GM10266 (cell line): ENCODE measurements at regions not wholly inside any gene's neighbourhood (a gene's known extent, or its start where the extent isn't known, plus 50 kb on each side); places are given as distances from the start of the nearest gene placed in this dataset.
"Not testable (repeated sequence)": the region's sequence is repeated elsewhere in the genome, so short reads cannot be mapped to it uniquely, and the experiment has no call there.

ENCODE experiments used
- DNase-seq: peaks from one replicate; pipeline ENCODE4 v3.0.0; 2012; ENCODE audit errors: extremely low spot score
- TF ChIP-seq, protein P1 (sequence below): IDR thresholded peaks from 2 replicates; pipeline ENCODE4 v1.5.1; 2012; ENCODE audit warnings: mild to moderate bottlenecking, low read depth; ENCODE audit not compliant: control insufficient read depth, insufficient read depth; ENCODE audit errors: missing control alignments

DNA sequence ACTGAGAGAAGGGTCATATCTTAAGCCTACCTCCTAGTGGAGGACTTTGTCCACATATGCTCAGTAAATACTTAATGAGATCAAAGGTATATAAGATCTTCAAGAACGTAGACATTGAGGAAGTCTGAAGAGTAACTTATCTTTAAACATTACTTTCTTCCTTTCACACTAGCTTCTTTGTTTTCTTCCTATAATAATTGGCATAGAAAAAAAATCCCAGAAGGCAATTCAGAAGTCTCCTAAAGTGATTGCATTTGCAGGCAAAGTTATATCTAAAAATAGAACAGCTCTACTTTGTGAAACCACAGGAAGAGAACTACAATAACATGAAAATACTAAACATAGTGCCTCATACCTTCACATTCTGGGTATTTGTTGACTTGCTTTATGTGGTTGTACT lies 150.4 kb downstream of the PPP1R3A start:
- TF ChIP-seq, protein P1, sequence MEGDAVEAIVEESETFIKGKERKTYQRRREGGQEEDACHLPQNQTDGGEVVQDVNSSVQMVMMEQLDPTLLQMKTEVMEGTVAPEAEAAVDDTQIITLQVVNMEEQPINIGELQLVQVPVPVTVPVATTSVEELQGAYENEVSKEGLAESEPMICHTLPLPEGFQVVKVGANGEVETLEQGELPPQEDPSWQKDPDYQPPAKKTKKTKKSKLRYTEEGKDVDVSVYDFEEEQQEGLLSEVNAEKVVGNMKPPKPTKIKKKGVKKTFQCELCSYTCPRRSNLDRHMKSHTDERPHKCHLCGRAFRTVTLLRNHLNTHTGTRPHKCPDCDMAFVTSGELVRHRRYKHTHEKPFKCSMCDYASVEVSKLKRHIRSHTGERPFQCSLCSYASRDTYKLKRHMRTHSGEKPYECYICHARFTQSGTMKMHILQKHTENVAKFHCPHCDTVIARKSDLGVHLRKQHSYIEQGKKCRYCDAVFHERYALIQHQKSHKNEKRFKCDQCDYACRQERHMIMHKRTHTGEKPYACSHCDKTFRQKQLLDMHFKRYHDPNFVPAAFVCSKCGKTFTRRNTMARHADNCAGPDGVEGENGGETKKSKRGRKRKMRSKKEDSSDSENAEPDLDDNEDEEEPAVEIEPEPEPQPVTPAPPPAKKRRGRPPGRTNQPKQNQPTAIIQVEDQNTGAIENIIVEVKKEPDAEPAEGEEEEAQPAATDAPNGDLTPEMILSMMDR, result no peak
- no peak for DNase-seq

DNA sequence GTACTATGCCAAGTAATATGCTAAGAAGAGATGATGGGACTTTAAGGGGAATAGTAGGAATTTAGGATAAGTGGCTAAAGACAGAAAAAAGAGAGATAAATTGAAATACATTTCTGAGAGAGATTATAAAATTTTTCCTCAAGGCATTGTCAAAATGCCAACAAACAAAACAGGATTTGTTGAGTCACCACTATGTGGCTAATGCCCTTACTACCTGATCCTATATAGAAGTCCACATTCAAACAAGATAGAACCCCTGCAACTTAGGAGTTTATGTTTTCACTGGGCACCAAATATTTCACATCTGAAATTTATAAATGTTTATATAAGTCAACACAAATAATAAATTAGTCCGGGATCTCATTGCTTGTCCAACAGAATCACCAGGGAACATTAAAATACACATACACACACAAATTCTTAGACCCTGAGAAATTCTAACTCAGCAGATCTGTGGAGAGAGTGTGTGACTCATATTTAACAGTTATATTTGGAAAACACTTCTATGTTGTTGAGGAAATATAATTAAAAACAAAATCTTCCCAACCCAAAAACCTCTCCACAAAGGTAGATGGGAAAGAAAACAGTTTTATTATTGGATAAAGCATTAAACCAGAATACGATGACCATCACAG lies 154.3 kb downstream of the PPP1R3A start:
- no peak for DNase-seq
- TF ChIP-seq, protein P1, result no peak

DNA sequence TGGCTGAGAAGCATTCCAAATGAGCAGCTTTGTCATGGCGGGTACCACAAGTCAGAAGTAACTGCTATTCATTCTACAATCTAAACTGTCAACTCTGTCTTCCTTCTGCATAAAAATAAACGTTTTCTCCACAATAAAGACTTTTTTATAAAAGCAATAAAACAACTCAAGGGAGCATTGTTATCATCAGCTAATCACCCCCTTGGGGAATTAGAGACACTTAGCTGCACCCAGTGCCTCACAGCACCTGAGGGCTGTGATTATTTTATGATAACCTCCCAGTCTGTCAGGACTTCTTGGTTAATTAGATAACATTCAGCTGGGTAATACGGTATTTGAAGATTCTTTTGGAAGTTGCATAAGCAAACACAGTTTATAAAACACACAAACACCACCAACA lies 155.6 kb downstream of the PPP1R3A start:
- DNase-seq, result no peak
- TF ChIP-seq, protein P1, result no peak

DNA sequence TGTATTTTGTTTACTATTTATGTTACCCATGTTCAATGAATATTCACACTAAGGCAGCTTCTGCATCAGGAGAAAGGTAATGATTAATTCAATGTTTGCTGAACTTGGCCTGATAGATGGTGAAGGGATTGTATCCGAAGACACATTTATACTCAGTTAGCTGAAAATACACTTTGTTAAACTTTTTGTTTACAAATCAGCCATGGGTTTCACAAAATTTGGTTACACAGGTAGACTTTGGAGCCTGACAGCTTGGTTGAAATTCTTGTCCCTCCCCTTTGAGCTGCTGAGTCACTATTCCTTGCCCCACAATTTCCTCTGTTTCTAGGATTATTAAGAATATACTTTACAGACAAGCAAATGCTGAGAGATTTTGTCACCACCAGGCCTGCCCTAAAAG lies 162.6 kb downstream of the PPP1R3A start:
- DNase-seq, result no peak
- TF ChIP-seq, protein P1, result no peak

DNA sequence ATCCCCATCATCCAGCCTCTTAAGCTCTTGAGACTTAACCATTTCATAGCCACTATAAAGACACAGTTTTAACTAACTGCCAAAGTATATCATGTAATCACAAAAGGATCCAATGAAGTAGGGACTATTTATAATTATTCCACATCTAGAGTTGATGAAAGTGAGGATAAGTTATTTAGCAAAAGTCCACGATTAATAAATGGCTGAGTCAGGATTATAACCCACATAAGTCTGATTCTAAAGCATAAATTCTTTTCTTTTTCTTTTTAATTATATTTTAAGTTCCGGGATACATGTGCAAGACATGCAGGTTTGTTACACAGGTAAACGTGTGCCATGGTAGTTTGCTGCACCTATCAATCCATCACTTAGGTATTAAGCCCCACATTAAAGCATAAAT lies 166.1 kb downstream of the PPP1R3A start:
- TF ChIP-seq, protein P1, result no peak
- no peak for DNase-seq

DNA sequence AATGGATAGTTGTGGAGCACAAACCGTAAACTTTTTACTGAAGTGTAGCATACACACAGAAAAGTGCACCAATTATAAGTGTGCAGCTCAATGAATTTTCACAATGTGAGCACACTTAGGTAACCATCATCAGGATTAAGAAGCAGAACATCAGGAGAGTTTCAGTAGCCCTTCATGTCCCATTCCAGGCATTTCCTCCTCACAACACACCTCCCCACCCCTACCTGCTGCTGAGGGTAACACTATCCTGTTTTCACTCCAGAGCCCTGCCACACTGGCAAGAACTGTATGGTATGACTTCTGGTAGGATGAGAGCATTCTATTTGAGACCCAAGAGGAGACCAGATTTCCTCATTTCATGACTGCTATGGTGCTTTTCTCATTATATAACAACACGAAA lies 166.5 kb downstream of the PPP1R3A start:
- DNase-seq, result no peak
- TF ChIP-seq, protein P1, result no peak

DNA sequence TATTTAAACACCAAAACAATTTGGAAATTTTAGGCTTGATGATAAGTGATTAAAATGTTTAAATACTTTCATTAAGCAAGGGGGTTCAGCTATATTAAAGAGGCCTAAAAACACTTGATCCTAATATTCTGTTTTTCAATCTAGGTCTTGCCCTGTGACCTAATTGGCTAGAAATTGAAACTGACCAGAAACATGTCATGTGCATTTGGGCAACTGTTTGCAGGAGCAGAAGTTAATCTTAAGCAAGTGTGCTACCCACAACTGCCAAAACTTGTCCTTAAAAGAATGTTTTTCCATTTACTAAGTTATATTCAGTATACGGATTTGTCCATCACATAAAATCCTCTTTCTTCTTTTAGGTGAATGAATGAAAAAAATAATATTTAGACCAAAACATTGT lies 167.3 kb downstream of the PPP1R3A start:
- TF ChIP-seq, protein P1, result no peak
- DNase-seq, result no peak

DNA sequence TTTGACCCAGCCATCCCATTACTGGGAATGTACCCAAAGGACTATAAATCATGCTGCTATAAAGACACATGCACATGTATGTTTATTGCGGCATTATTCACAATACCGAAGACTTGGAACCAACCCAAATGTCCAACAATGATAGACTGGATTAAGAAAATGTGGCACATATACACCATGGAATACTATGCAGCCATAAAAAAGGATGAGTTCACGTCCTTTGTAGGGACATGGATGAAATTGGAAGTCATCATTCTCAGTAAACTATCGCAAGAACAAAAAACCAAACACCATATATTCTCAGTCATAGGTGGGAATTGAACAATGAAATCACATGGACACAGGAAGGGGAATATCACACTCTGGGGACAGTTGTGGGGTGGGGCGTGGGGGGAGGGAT lies 170.4 kb downstream of the PPP1R3A start:
- DNase-seq, result not testable (repeated sequence)

DNA sequence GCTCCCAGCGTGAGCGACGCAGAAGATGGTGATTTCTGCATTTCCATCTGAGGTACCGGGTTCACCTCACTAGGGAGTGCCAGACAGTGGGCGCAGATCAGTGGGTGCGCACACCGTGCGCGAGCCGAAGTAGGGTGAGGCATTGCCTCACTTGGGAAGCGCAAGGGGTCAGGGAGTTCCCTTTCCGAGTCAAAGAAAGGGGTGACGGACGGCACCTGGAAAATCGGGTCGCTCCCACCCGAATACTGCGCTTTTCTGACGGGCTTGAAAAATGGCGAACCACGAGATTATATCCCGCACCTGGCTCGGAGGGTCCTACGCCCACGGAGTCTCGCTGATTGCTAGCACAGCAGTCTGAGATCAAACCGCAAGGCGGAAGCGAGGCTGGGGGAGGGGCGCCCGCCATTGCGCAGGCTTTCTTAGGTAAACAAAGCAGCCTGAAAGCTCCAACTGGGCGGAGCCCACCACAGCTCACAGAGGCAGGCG lies 175.8 kb downstream of the PPP1R3A start:
- DNase-seq, result not testable (repeated sequence)
